ENCODE measurements at regions not wholly inside any gene's neighbourhood (a gene's known extent, or its start where the extent isn't known, plus 50 kb on each side); places are given as distances from the start of the nearest gene placed in this dataset.

- TF ChIP-seq POLR2A (IDR thresholded peaks at IDR 0.05; ENCODE audit: low read depth) (no peak), EP300 (IDR thresholded peaks at IDR 0.05) (no peak), CTCF (IDR thresholded peaks at IDR 0.05) (peak; percentile 72 to 82 (median 78))
Observed at GRCh38 chr4:129362691-129363274, 266.8 kb downstream of the C4orf33 start.
